NB4 (cell line): ENCODE measurements at regions not wholly inside any gene's neighbourhood (a gene's known extent, or its start where the extent isn't known, plus 50 kb on each side); places are given as distances from the start of the nearest gene placed in this dataset.

ENCODE experiments used
- MYC ChIP-seq: IDR thresholded peaks from 2 replicates; pipeline ENCODE4 v1.6.1; 2011; ENCODE audit warnings: low read depth, low read length
- TF ChIP-seq, protein P1 (sequence below): IDR thresholded peaks from one replicate; pipeline ENCODE4 v1.5.1; 2012; ENCODE audit warnings: low read depth, low read length
- TF ChIP-seq, protein P2 (sequence below): IDR thresholded peaks from 2 replicates; pipeline ENCODE4 v1.6.1; 2011; ENCODE audit warnings: low read depth, low read length

DNA sequence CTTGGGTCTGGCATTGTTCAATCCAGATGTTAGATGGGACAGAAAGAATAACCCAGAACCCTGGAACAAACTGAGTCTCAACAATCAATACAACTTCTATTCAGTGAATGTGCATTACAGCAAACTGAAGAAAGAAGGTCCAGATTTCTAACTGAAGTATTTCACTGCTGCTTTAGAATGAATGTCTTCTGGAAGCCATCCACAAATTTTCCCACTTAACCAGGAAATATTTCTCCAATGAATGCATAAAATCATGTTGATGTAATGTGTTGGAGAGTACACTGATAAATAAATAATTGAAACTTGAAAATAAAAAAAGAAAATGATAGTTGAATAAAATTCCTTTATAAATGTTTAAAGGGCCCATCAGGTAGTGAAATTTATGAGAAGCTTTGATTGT lies 658.6 kb downstream of the ZBBX start:
- TF ChIP-seq MYC = no peak
- TF ChIP-seq, protein P1, sequence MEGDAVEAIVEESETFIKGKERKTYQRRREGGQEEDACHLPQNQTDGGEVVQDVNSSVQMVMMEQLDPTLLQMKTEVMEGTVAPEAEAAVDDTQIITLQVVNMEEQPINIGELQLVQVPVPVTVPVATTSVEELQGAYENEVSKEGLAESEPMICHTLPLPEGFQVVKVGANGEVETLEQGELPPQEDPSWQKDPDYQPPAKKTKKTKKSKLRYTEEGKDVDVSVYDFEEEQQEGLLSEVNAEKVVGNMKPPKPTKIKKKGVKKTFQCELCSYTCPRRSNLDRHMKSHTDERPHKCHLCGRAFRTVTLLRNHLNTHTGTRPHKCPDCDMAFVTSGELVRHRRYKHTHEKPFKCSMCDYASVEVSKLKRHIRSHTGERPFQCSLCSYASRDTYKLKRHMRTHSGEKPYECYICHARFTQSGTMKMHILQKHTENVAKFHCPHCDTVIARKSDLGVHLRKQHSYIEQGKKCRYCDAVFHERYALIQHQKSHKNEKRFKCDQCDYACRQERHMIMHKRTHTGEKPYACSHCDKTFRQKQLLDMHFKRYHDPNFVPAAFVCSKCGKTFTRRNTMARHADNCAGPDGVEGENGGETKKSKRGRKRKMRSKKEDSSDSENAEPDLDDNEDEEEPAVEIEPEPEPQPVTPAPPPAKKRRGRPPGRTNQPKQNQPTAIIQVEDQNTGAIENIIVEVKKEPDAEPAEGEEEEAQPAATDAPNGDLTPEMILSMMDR = no peak
- TF ChIP-seq, protein P2, sequence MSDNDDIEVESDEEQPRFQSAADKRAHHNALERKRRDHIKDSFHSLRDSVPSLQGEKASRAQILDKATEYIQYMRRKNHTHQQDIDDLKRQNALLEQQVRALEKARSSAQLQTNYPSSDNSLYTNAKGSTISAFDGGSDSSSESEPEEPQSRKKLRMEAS = no peak
